GM18502 (cell line): ENCODE measurements at regions not wholly inside any gene's neighbourhood (a gene's known extent, or its start where the extent isn't known, plus 50 kb on each side); places are given as distances from the start of the nearest gene placed in this dataset.

ENCODE experiments used
- ATAC-seq: cut with Tn5 transposase; IDR thresholded peaks from one replicate; pipeline ENCODE4 v1.9.1; 2021; ENCODE audit warnings: mild to moderate bottlenecking; ENCODE audit not compliant: unreplicated experiment, poor library complexity

- peak; percentile 94 for ATAC-seq
Observed at GRCh38 chr10:83917537-83918506, 221.5 kb upstream of the GHITM start.

GRCh38 chr10:83919187-83919586, 220.1 kb upstream of the GHITM start:
- no peak for ATAC-seq

GRCh38 chr10:83921984-83922860, 217.1 kb upstream of the GHITM start:
- no peak for ATAC-seq

GRCh38 chr10:83925133-83925532, 214.2 kb upstream of the GHITM start:
- ATAC-seq = no peak

- no peak for ATAC-seq
Observed at GRCh38 chr10:83926606-83927005, 212.7 kb upstream of the GHITM start.

- no peak for ATAC-seq
Observed at GRCh38 chr10:83927166-83927565, 212.1 kb upstream of the GHITM start.

GRCh38 chr10:83929399-83929798, 209.9 kb upstream of the GHITM start:
- ATAC-seq = no peak

- no peak for ATAC-seq
Observed at GRCh38 chr10:83931669-83932068, 207.6 kb upstream of the GHITM start.

GRCh38 chr10:83932245-83932644, 207.1 kb upstream of the GHITM start:
- ATAC-seq = no peak

GRCh38 chr10:83934062-83934461, 205.2 kb upstream of the GHITM start:
- ATAC-seq = no peak

GRCh38 chr10:83934641-83935338, 204.5 kb upstream of the GHITM start:
- no peak for ATAC-seq

GRCh38 chr10:83935339-83935736, 204.0 kb upstream of the GHITM start:
- ATAC-seq = no peak

- no peak for ATAC-seq
Observed at GRCh38 chr10:83935911-83936310, 203.4 kb upstream of the GHITM start.

GRCh38 chr10:83937161-83937560, 202.1 kb upstream of the GHITM start:
- no peak for ATAC-seq

- ATAC-seq = no peak
Observed at GRCh38 chr10:83937826-83938225, 201.5 kb upstream of the GHITM start.

- ATAC-seq = no peak
Observed at GRCh38 chr10:83941189-83941588, 198.1 kb upstream of the GHITM start.

GRCh38 chr10:83942410-83942809, 196.9 kb upstream of the GHITM start:
- ATAC-seq = no peak

GRCh38 chr10:83943049-83943448, 196.3 kb upstream of the GHITM start:
- ATAC-seq = no peak

- ATAC-seq = no peak
Observed at GRCh38 chr10:83943920-83944319, 195.4 kb upstream of the GHITM start.

- no peak for ATAC-seq
Observed at GRCh38 chr10:83945982-83946718, 193.2 kb upstream of the GHITM start.
